Endometrial microvascular endothelial cells (primary cell): ENCODE measurements at regions not wholly inside any gene's neighbourhood (a gene's known extent, or its start where the extent isn't known, plus 50 kb on each side); places are given as distances from the start of the nearest gene placed in this dataset.

Experiments used
- in situ Hi-C: cut with HindIII; loops from 2 replicates; pipeline ENCODE4 v1.10.0; 2017; ENCODE audit warnings: low sequenced_read_pairs, low pct_unique_long_range_greater_than_20kb; ENCODE audit errors: inconsistent ontology term

DNA sequence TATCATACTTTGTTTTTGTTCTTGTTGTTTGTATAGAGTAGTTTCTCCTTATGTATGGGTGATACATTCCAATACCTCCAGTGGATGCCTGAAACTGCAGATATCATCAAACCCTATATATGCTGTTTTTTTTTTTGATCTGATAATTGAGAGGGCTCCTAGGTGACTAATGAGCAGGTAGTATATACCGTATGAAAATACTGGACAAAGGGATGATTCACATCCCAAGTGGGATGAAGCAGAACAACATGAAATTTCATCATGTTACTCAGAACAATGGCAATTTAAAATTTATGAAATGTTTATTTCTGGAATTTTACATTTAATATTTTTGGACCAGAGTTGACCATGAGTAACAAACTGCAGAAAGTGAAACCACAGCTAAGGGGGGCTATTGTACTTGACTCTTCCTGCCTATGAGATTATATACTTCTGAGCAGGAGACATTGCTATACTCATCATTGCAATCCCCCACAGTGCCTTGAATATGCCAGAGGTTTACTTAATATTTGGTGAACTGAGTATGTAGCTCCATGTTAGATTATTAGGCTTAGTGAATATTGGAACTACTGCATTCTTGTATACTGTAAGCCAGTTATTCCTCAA lies 258.7 kb upstream of the FBXL7 start:
- in situ Hi-C loops = no loop called here

- in situ Hi-C loops = no loop called here
Measured at GRCh38 chr5:15238006-15238405, 262.0 kb upstream of the FBXL7 start.

DNA sequence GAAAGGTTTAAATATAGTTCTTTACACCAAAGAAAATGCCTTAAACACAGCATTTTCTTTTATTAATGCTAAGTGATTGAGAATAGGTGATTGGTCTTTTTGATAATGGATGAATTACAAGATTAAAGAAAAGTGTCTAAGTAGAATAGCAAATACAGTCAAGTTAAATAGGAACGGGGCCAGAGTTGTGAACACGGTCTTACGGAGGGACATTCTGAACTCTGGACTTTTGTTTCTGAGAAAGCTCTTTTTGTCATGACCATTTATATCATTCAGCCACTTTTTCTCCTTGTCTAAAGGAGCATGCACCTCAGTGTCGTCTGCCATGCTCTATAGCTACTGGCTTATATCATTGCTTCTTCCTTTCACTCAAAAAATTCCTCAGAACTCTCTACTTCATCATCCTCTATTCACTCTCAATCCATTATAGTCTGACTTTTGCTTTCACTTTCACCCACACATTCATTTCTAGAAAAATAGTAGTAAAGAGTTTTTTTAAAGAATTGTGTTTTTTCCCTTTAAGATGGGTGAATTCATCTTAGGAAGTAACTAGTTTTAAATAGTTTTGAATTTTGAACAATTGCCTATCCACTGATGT lies 263.0 kb upstream of the FBXL7 start:
- in situ Hi-C loops = no loop called here

DNA sequence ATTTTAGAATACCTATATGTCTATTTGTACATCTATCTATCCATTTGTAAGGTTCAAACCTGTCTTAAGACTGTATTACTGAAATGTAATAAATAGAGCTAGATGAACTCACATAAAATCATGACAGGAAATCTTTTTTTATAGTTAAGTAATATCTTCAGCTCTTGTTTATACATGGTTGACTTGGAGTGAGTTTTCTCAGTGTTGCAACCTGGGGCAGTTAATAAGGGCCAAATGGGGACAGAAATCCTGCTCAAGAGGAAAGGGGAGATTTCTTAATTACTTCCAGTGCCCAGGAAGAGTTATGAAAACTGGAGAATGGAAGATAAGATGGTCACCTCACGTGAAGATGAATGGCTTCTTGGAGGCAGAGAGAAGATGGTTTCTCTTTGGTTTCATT lies 265.1 kb upstream of the FBXL7 start:
- in situ Hi-C loops = no loop called here

GRCh38 chr5:15234366-15234765 lies 265.6 kb upstream of the FBXL7 start:
- in situ Hi-C loops = no loop called here

- in situ Hi-C loops = no loop called here
Measured at GRCh38 chr5:15233566-15233965, 266.4 kb upstream of the FBXL7 start.

DNA sequence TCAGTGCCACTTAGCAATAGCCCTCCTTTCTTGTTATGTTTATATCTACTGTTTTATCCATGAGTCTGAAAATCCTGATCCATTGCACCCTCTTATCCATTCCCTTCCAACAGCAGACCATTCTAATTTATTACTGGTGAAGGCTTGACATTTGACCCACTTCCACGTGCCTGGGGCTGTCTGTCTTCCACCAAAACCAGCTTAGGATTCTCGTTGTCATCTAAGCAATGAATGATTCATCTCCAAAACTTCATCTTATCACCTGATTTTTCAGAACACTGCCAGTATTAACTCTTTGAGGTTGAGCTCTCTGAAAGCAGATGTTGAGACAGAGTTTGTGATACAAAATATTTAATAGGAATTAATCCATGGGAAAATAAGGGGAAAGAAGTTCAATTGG lies 277.8 kb upstream of the FBXL7 start:
- in situ Hi-C loops = no loop called here

GRCh38 chr5:15220642-15221173 lies 279.3 kb upstream of the FBXL7 start:
- in situ Hi-C loops = no loop called here

- in situ Hi-C loops = no loop called here
Measured at GRCh38 chr5:15215056-15215455, 284.9 kb upstream of the FBXL7 start.

DNA sequence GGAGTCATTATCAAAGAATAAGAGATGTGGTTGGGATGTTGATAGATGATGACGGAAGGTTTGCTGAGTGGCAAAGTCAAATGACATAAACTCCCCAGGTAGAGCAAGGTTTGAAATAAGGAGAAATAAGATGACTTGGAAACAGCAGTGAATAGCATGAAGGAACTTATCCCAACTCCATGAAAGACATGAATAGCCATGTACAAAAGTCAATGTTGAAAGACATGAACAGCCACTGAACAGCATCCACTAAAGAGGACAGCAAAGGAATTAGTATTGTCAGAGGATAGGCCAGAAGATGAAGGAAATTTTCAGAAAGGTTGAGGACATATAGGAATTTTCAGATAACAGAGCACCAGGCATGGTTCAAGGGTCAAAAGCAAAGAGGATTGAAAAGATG lies 286.0 kb upstream of the FBXL7 start:
- in situ Hi-C loops = no loop called here

DNA sequence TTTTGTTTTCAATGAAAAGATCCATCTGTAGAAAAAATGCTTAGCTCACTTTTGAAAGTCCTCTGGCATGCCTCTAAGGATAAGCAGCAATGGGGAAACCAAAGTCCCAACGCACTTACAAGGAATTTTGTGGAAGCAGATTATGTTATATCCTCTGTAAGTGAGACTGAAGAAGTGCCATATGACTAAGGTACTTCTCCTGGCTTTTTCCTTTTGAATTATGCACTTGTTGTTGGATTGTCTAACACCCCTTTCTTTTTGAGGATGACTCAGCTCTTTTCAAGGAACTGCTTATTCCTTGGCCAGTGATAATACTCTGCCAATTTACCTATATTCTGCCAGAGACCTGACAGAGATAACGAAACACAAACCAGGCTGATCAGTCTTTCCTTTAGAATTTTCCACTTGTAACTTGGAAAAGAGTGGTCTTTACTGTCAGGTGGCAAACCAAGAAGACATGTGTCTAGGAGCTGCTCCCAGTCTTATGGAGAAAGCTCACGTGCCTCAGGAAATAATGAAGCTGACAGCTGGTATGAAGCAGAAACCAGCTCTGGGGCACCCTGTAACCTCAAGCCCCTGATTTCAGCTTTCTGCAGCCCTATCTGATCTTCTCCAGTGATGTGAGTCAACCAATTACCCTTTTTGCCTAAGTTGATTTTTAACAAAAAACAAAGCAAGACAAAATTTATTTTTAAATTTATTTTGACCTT lies 290.8 kb upstream of the FBXL7 start:
- in situ Hi-C loops = no loop called here

- in situ Hi-C loops = no loop called here
Measured at GRCh38 chr5:15206133-15206532, 293.8 kb upstream of the FBXL7 start.

DNA sequence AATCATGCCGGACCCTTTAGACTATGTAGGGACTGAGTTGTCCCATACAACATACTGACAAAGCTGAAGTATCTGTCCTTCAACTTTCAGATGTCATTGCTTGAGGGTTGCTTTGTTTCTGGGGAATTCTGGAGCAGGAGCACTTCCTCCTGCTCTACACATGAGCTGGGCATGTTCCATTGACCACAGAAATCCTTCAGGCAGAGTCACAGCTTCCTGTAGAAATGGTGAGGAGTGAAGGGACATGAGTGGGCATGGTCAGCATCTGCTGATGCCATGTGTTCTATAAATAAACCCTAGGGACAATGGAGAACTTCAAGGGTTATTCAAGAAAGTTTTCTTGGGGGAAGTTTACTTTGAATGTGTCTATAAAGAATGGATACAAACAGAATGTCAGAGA lies 296.6 kb upstream of the FBXL7 start:
- in situ Hi-C loops = no loop called here

GRCh38 chr5:15191012-15191411 lies 309.0 kb upstream of the FBXL7 start:
- in situ Hi-C loops = no loop called here

DNA sequence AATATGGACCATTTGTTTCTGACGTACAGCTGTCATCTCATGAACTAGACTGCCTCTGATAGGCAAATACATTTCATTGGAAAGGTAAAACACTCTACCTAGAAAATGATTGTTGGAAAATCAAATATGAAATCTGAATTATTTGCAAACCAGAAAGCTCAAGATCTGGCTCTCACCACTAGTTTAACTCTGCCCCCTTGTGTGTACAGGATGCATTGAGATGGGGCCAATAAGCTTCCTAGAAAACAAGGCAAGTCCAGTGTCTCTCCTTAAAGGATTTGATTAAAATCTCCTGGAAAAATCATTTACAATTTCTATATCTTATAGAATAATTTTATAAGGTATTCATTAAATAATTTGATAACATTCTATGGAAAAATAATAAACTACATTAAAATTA lies 311.9 kb upstream of the ANKH start:
- in situ Hi-C loops = no loop called here

DNA sequence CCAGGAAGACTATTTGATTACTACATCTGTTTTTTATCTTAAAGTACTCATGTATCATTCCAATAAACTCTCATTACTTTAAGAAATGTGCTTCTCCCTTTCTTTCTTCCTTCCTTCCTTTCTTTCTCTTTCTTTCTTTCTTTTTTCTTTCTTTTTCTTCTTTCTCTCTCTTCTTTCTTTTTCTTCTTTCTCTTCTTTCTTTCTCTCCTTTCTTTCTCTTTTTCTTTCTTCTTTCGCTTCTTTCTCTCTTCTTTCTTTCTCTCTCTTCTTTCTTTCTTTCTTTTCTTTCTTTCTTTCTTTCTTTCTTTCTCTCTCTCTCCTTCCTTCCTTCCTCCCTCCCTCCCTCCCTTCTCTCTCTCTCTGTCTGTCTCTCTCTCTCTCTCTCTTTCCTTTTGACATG lies 298.6 kb upstream of the ANKH start:
- in situ Hi-C loops = no loop called here

DNA sequence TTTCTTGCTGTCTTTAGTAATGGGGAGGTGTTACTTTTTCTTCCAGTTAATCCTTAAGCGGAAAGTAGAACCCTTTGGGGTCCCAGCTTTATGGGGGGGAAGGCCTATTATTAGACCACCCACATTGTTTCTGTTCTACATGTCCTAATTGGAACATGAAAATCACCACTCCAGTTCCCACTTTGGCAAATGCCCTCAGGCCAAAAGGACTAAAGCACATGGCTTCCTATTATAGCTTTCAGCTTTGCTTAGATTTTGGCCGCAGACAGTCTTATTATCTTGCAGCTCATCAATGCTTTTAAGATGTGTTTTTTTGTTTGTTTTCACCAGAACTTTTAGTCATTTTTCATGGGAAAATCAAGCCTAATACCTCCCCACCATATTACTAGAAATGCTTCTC lies 296.8 kb upstream of the ANKH start:
- in situ Hi-C loops = no loop called here

DNA sequence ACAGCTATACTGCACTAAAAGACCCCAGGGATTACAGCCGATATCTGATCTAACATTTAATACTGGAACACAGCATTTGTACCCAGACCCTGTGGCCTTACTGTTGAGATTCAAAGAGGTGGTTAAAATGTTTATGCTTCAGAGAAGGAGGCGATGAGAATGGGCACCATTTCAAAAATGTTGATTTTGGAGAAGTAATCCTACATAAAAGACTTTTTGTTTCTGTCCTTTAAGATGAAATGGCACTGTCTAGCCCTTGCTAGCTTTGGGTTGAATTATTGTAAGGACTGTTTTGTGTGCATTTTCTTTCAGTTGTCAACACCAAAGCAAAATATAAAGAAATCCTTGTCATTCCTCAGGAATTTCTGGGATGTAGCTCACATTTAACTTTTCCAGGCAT lies 288.5 kb upstream of the ANKH start:
- in situ Hi-C loops = no loop called here

GRCh38 chr5:15159606-15160005 lies 288.0 kb upstream of the ANKH start:
- in situ Hi-C loops = no loop called here

DNA sequence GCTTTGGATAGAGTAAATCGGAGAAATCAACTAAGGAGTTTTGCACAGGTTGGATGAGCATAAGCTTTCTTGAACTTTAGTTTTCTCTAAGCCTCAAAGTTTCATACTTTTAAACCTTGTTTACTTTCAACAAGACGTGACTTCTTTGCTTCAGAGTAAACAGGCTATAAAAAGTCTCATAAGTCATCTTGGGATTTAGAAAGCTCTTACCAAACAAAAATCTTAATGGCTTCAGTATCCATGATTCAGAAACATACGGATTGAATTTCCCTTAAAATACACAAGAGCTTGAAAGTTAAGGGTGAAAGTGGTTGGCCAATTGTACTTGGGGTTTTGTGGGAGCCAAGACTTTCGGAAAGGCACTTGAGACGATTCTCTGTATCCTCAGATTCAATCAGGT lies 270.9 kb upstream of the ANKH start:
- in situ Hi-C loops = no loop called here
